K562 (cell line): ENCODE measurements at regions not wholly inside any gene's neighbourhood (a gene's known extent, or its start where the extent isn't known, plus 50 kb on each side); places are given as distances from the start of the nearest gene placed in this dataset.

Source experiments
- ATAC-seq: fragments of 200-7000 bp; cut with Tn5 transposase; 3 replicates; pipeline ENCODE4 v1.9.1; 2020; ENCODE audit warnings: moderate library complexity
- BruUV-seq: library from RNA; stranded (reverse); fragments of 400-500 nt; replicated peaks from 2 replicates; lab custom pipeline; 2021; lab: Mats Ljungman, UMichigan
- CTCF ChIA-PET: fragments of 300-600 bp; formaldehyde crosslinking; extraction: SDS; loops from one replicate; lab custom pipeline; 2021; ENCODE audit warnings: low intra/inter-chr PET ratio; lab: Yijun Ruan, JAX
- POLR2A ChIA-PET: fragments of 300-600, 350-650 bp; sonication (Branson Sonifier 250); formaldehyde crosslinking; extraction: SDS; loops from one replicate; lab custom pipeline; 2021; ENCODE audit warnings: antibody characterized with exemption, inconsistent platforms; lab: Yijun Ruan, JAX
- DNase-seq, 4 experiments: peaks; one replicate each; pipeline versions ENCODE4 v3.0.0 to v3.0.0-alpha.2; 2011 to 2018; ENCODE audit warnings: low spot score in 3 of 4, mixed read lengths in 3 of 4; ENCODE audit errors: extremely low read depth in 1 of 4
- FAIRE-seq: peaks from 2 replicates; lab custom pipeline; 2011; peaks lifted over from hg19 to GRCh38; lab: Jason Lieb, UNC
- H2AFZ ChIP-seq: 2 replicates; pipeline ENCODE4 v1.6.0; 2011; ENCODE audit warnings: low read depth, low read length, control low read depth, inconsistent platforms
- H3K27ac ChIP-seq: fragments of 200-600 bp; 3 replicates; pipeline ENCODE4 v1.8.0; 2011; ENCODE audit warnings: low read depth, mild to moderate bottlenecking, control low read depth, inconsistent platforms, low read length, moderate library complexity, mixed read lengths; ENCODE audit errors: extremely low read depth
- H3K27me3 ChIP-seq, 2 experiments: fragments of 300-600 bp in 1 of 2; 2 replicates in 1 of 2; 3 replicates in 1 of 2; pipeline versions ENCODE4 v1.6.0 to v1.8.0; 2011; ENCODE audit warnings: inconsistent platforms in 2 of 2, low read length in 2 of 2, mild to moderate bottlenecking in 1 of 2, mixed read lengths in 1 of 2, moderate library complexity in 1 of 2; ENCODE audit not compliant: control insufficient read depth in 2 of 2, insufficient read depth in 2 of 2
- H3K36me3 ChIP-seq: fragments of 300-600 bp; 3 replicates; pipeline ENCODE4 v1.8.0; 2011; ENCODE audit warnings: mild to moderate bottlenecking, low read length, inconsistent platforms; ENCODE audit not compliant: control insufficient read depth, insufficient read depth
- H3K4me1 ChIP-seq, 2 experiments: fragments of 200-600 bp in 1 of 2; replicated peaks in 1 of 2; 2 replicates in 1 of 2; 3 replicates in 1 of 2; pipeline versions ENCODE4 v1.5.1 to v1.8.0; 2011; ENCODE audit warnings: inconsistent platforms in 2 of 2, low read length in 2 of 2, mild to moderate bottlenecking in 1 of 2, mixed read lengths in 1 of 2, moderate library complexity in 1 of 2; ENCODE audit not compliant: control insufficient read depth in 2 of 2, insufficient read depth in 2 of 2
- H3K4me2 ChIP-seq: 2 replicates; pipeline ENCODE4 v1.6.1; 2011; ENCODE audit warnings: low read length, control low read depth, inconsistent platforms, mixed read lengths; ENCODE audit not compliant: insufficient read depth
- H3K4me3 ChIP-seq: fragments of 200-600 bp; sonication (generic), shearing (Covaris generic); 2 replicates; pipeline ENCODE4 v1.5.1; 2016; ENCODE audit warnings: control low read depth, inconsistent platforms
- H3K79me2 ChIP-seq: fragments of 200-600 bp; 3 replicates; pipeline ENCODE4 v1.8.0; 2011; ENCODE audit warnings: low read length, inconsistent platforms; ENCODE audit not compliant: control insufficient read depth, insufficient read depth
- H3K9ac ChIP-seq, 2 experiments: 2 replicates each; pipeline versions ENCODE4 v1.6.0 to v1.6.1; 2011; ENCODE audit warnings: low read depth in 2 of 2, low read length in 2 of 2, control low read depth in 1 of 2, inconsistent platforms in 1 of 2, mild to moderate bottlenecking in 1 of 2, mixed read lengths in 1 of 2; ENCODE audit not compliant: insufficient read depth in 1 of 2
- H3K9me1 ChIP-seq: one replicate; pipeline ENCODE4 v1.6.0; 2011; ENCODE audit warnings: inconsistent platforms, mild to moderate bottlenecking, low read length, moderate library complexity; ENCODE audit not compliant: control insufficient read depth, insufficient read depth
- H3K9me3 ChIP-seq: replicated peaks from 2 replicates; pipeline ENCODE4 v1.5.1; 2011; ENCODE audit warnings: low read depth, low read length, inconsistent platforms; ENCODE audit not compliant: control insufficient read depth, insufficient read depth
- H4K20me1 ChIP-seq: replicated peaks from 2 replicates; pipeline ENCODE4 v1.6.1; 2011; ENCODE audit warnings: low read length, inconsistent platforms, mixed read lengths; ENCODE audit not compliant: control insufficient read depth, insufficient read depth
- E2F3 ChIP-seq: fragments of 250-450 bp; sonication (Bioruptor Pico); IDR thresholded peaks from 2 replicates; pipeline ENCODE4 v1.4.0; 2020; ENCODE audit warnings: mild to moderate bottlenecking
- FOXM1 ChIP-seq, 2 experiments: fragments of 450-650 bp in 1 of 2; sonication (generic) in 1 of 2; formaldehyde crosslinking in 1 of 2; IDR thresholded peaks; 2 replicates each; pipeline versions ENCODE4 v1.6.1 to v1.9.0; 2017 to 2022; ENCODE audit warnings: low read depth in 2 of 2, mild to moderate bottlenecking in 2 of 2, missing genetic modification reagents in 1 of 2, moderate library complexity in 1 of 2
- KLF16 ChIP-seq: IDR thresholded peaks from 2 replicates; pipeline ENCODE4 v1.6.1; 2016; ENCODE audit warnings: antibody characterized with exemption
- PKNOX1 ChIP-seq: fragments of 450-650 bp; IDR thresholded peaks from 2 replicates; pipeline ENCODE4 v1.6.1; 2016
- SRF ChIP-seq, 2 experiments: fragments of 250-450, 450-650 bp in 1 of 2; sonication (Bioruptor Pico) in 1 of 2; sonication (generic) in 1 of 2; formaldehyde crosslinking; IDR thresholded peaks; 2 replicates each; pipeline versions ENCODE4 v1.5.0 to v1.5.1; 2020 to 2022; ENCODE audit warnings: mild to moderate bottlenecking in 1 of 2, missing genetic modification reagents in 1 of 2
- SRSF7 ChIP-seq: fragments of 200-400 bp; formaldehyde crosslinking; optimal IDR thresholded peaks from 2 replicates; pipeline ENCODE3; 2017; ENCODE audit warnings: mild to moderate bottlenecking, low read depth, low read length
- WGBS: fragments of 100-300 bp; shearing (Covaris generic); methylation state at CpG from one replicate; pipeline ENCODE4 v1.1.6; 2016; ENCODE audit warnings: low coverage, mixed read lengths; ENCODE audit not compliant: insufficient coverage; ENCODE audit errors: missing lambda C conversion rate; 5-methylcytosine and 5-hydroxymethylcytosine counted together
- in situ Hi-C: fragments of 300-500 bp; cut with MboI; formaldehyde crosslinking; loops from 4 replicates; pipeline ENCODE4 v1.15.0; 2018; ENCODE audit warnings: inconsistent platforms, mixed read lengths
- intact Hi-C: fragments of 100-400 bp; cut with micrococcal nuclease; formaldehyde crosslinking; loops from 2 replicates; pipeline ENCODE4 v1.14.2; 2022

- Histone ChIP-seq H3K9me1 (no peaks in the 10 kb centered on the region), H3K36me3 (no peaks in the 10 kb centered on the region), H3K4me1 (no peaks in the 10 kb centered on the region; a peak in 2 of 5 replicates), H3K9me3 (no peaks in the 10 kb centered on the region), H4K20me1 (no peaks in the 10 kb centered on the region), H3K79me2 (no peaks in the 10 kb centered on the region), H3K27me3 (no peaks in the 10 kb centered on the region), H3K9ac (no peak overlapping the region), H3K27ac (no peak overlapping the region), H3K4me2 (no peak overlapping the region), H2AFZ (no peak overlapping the region), H3K4me3 (no peak overlapping the region)
- no TSS peak for BruUV-seq
- DNase-seq (no peak), ATAC-seq (no peak), FAIRE-seq (no peak)
- POLR2A ChIA-PET = no interaction called here
- in situ Hi-C loops (no loop called here), intact Hi-C loops (no loop called here)
- 18% methylated on average over 5 of the region's 5 CpGs for WGBS
- CTCF ChIA-PET = no interaction called here
- TF ChIP-seq E2F3 (CRISPR knock-in tag) (no peak), SRSF7 (no peak), KLF16 (0 out of 2 replicates have a peak, but pooled peaks have one; percentile 17), SRF (CRISPR knock-in tag; IDR thresholded peaks at IDR 0.05) (peak in 1 of 2 experiments; percentile 17; a peak in 1 of 4 replicates), FOXM1 (IDR thresholded peaks at IDR 0.05; ENCODE audit: low read depth) (peak; percentile 34; the same call in 1 of the 2 replicates), FOXM1 (CRISPR knock-in tag; IDR thresholded peaks at IDR 0.05; ENCODE audit: low read depth) (no peak), PKNOX1 (peak; percentile 68; the same call in 1 of the 2 replicates)
Measured at GRCh38 chr16:55968221-55968620, 93.0 kb upstream of the CES5A start.
